ENCODE measurements at regions not wholly inside any gene's neighbourhood (a gene's known extent, or its start where the extent isn't known, plus 50 kb on each side); places are given as distances from the start of the nearest gene placed in this dataset.

GRCh38 chr3:182509844-182510460 is 283.4 kb upstream of the ATP11B start:
- TF ChIP-seq EZH2phosphoT487 (IDR thresholded peaks at IDR 0.05; ENCODE audit: insufficient read depth, low read depth) (no peak), EZH2 (IDR thresholded peaks at IDR 0.05; ENCODE audit: insufficient read depth, poor library complexity, severe bottlenecking) (no peak)

Measured in GM23248 (cell line).